Bronchial epithelial cell (primary cell): ENCODE measurements at regions not wholly inside any gene's neighbourhood (a gene's known extent, or its start where the extent isn't known, plus 50 kb on each side); places are given as distances from the start of the nearest gene placed in this dataset.

Experiments
- DNase-seq: peaks from one replicate; pipeline ENCODE4 v3.0.0-alpha.2; 2010; ENCODE audit warnings: low read depth
- FAIRE-seq: peaks from 2 replicates; lab custom pipeline; 2011; peaks lifted over from hg19 to GRCh38; lab: Jason Lieb, UNC
- H3K27me3 ChIP-seq: 2 replicates; pipeline ENCODE4 v1.5.1; 2011; ENCODE audit warnings: low read length; ENCODE audit not compliant: control insufficient read depth, insufficient read depth
- H3K36me3 ChIP-seq: 2 replicates; pipeline ENCODE4 v1.5.1; 2011; ENCODE audit warnings: low read length; ENCODE audit not compliant: control insufficient read depth, insufficient read depth
- H3K4me3 ChIP-seq: 2 replicates; pipeline ENCODE4 v1.5.1; 2011; ENCODE audit warnings: mild to moderate bottlenecking, low read depth, low read length, control low read depth
- TF ChIP-seq, protein P1 (sequence below): IDR thresholded peaks from 2 replicates; pipeline ENCODE4 v1.5.1; 2011; ENCODE audit warnings: mild to moderate bottlenecking, moderate library complexity, low read length, control low read depth, inconsistent platforms; ENCODE audit not compliant: insufficient read depth, severe bottlenecking

DNA sequence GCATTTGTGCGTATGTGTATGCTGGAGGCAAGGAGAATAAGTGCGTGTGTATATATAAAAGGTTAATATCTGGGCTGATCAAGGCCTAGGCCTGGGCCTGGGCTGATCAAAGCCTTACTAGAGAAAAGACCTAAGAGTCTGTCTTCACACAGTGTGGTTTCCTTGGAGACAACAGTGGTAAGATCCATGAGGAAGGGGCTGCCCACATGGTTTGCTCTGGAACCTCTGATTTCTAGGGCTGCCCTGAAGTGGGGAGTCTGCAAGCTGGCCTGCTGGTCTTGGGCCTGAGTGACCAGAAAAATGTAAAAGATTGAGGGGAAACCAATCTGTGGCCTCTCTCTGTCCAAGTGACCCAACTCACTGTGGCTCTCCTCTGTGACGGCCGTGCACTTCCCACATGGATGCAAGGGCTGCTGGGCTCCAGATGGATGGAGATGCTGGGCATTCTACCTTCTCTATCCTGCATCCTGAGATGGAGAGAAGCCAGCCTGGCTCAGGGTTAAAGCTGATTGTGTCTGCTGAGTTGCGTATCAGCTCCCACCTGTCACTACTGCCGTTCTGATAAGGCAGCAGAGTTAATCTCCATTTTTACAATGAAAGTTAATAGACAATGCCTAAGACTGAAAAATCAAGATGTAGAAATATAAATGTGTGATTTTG lies 90.3 kb upstream of the NXT1 start:
- TF ChIP-seq, protein P1, sequence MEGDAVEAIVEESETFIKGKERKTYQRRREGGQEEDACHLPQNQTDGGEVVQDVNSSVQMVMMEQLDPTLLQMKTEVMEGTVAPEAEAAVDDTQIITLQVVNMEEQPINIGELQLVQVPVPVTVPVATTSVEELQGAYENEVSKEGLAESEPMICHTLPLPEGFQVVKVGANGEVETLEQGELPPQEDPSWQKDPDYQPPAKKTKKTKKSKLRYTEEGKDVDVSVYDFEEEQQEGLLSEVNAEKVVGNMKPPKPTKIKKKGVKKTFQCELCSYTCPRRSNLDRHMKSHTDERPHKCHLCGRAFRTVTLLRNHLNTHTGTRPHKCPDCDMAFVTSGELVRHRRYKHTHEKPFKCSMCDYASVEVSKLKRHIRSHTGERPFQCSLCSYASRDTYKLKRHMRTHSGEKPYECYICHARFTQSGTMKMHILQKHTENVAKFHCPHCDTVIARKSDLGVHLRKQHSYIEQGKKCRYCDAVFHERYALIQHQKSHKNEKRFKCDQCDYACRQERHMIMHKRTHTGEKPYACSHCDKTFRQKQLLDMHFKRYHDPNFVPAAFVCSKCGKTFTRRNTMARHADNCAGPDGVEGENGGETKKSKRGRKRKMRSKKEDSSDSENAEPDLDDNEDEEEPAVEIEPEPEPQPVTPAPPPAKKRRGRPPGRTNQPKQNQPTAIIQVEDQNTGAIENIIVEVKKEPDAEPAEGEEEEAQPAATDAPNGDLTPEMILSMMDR = no peak
- no peaks in the 10 kb centered on the region for H3K27me3 ChIP-seq
- FAIRE-seq (no peak), DNase-seq (no peak)
- no peak overlapping the region for H3K4me3 ChIP-seq
- no peaks in the 10 kb centered on the region for H3K36me3 ChIP-seq

DNA sequence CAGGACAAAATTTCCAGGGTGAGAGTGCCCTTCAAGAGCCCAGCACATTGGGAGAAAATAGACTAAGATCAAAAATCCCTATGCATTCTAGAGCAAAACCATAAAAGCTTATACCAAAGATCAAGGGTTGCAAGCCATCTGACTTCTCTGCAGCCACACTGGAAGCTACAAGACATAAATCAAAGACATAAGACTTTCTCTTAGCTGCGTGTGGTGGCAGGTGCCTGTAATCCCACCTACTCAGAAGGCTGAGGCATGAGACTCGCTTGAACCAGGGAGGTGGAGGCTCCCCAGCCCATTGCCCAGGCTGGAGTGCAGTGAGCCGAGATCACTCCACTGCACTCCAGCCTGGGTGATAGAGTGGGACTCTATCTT lies 91.9 kb upstream of the NXT1 start:
- Histone ChIP-seq H3K36me3 (no peaks in the 10 kb centered on the region), H3K27me3 (no peaks in the 10 kb centered on the region), H3K4me3 (no peak overlapping the region)
- no peak for FAIRE-seq
- no peak for DNase-seq
- TF ChIP-seq, protein P1 = no peak

DNA sequence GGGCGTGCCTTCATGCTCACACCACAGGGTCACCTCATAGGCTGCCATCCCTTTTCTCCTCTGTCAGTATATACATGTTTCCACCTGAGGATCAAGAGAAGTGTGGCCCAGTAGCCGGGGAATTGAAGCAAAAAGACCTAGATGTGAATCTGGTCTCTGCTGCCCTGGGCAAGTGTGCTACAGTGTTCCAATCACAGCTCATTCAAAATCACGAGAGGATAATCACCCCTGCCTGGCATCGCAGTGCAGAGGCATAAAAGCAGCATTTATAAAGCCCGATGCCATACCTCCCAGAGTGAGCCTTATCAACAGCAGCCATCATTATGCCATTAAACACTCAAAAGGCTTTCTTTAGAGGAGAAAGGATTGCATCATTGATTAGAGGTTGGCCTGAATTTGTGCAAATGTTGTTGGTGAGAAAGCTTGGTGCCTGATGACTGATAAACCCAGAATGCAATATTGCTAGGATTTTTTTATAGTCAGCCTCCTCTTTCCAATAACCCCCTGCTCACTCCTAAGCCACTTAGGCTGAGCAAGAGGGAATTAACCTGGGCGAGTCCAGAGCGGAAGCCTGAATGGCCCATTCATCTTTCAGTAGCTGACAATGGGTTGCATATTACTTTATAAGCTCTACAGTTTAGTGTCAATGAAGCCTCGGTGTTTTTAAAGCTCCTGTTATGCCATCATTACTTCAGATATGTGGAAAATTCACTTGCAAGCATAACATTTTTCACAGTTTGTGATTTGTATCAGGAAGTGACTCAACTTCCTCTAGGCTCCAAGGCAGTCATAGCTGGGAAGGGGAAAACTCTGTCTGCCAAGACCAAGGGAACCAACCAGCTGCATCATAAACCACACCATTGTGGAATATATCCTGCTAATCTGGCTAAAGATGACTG lies 92.5 kb upstream of the NXT1 start:
- peak; percentile 82 for DNase-seq
- TF ChIP-seq, protein P1 = no peak
- H3K36me3 ChIP-seq = no peaks in the 10 kb centered on the region
- FAIRE-seq = no peak
- no peaks in the 10 kb centered on the region for H3K27me3 ChIP-seq
- H3K4me3 ChIP-seq = no peak overlapping the region

DNA sequence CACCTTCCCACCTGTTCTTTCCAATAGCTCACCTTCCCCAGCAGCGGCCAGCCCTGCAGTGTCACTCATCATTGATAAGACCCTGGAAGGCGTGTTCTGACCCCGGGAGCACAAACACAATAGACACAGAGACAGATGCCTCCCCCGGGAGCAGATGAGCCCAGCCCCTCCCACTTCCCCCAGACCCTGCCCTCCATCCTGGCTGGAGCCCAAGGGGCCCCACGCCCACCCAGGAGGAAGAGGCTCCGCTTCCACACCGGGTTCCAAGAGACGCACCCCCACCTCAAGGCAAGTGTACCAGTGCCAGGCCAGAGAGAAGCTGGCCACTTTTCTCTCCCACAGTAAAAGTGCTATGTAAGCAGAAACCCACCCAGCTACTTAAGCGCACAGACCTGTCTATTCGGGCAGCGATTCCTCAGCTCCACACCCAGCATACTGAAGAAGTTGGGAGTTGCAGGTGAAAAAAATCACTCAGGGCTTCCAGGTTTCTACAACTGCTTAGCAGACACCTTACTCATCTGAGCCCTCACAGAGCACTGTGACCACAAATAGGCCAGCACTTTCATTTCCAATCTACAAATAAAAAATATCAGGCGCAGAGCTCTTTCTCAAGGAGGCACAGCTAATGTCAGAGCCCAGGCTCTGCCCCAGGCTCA lies 93.4 kb upstream of the NXT1 start:
- TF ChIP-seq, protein P1 = no peak
- no peak for FAIRE-seq
- DNase-seq = no peak
- Histone ChIP-seq H3K4me3 (no peak overlapping the region), H3K36me3 (no peaks in the 10 kb centered on the region), H3K27me3 (no peaks in the 10 kb centered on the region)

DNA sequence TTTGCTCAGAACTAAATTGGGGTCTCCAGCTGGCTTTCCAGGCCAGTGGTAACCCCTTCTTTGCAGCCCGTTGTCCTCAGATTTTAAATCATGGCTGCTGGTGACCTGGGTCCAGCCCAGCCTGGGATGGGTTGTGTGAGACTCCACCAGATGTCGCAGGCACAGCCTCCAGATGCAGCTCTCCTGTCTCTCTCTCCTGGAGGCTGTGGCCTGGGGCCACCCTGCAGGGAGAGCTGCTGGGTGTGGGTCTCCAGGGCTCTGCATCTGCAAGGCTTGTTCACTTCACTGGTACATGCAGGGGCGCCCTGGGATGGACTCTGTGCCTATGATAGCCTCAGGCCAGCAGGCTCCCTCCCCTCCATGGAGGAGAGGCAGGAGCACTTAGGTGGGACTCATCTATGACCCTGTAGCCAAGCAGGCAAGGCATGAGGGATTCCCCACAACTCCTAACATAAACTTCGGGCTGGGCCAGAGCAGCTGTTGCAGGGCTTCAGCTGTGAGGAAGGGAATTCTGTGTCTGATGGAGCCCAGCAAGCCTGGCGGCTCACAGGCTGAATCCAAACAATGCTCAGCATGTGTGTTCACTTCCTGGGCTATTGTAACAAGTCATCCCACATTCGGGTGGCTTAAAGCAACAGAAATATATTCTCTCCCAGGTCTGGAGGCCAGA lies 94.7 kb upstream of the NXT1 start:
- H3K36me3 ChIP-seq = no peaks in the 10 kb centered on the region
- DNase-seq (no peak), FAIRE-seq (no peak)
- TF ChIP-seq, protein P1 = no peak
- H3K4me3 ChIP-seq = no peak overlapping the region
- H3K27me3 ChIP-seq = no peaks in the 10 kb centered on the region
